AG09319 (cell line): ENCODE measurements at regions not wholly inside any gene's neighbourhood (a gene's known extent, or its start where the extent isn't known, plus 50 kb on each side); places are given as distances from the start of the nearest gene placed in this dataset.

Experiments
- DNase-seq: peaks from one replicate; pipeline ENCODE4 v3.0.0-alpha.2; 2010; ENCODE audit warnings: low read depth; ENCODE audit errors: extremely low read depth
- CTCF ChIP-seq: IDR thresholded peaks from 2 replicates; pipeline ENCODE4 v1.5.1; 2011; ENCODE audit warnings: low read depth, mild to moderate bottlenecking, inconsistent platforms, low read length, moderate library complexity

GRCh38 chr3:8451696-8452095 is 49.9 kb upstream of the LMCD1 start:
- TF ChIP-seq CTCF = no peak
- DNase-seq = no peak
